PC-3 (cell line): ENCODE measurements at regions not wholly inside any gene's neighbourhood (a gene's known extent, or its start where the extent isn't known, plus 50 kb on each side); places are given as distances from the start of the nearest gene placed in this dataset.

ENCODE experiments used
- ATAC-seq: fragments of 200-7000 bp; cut with Tn5 transposase; 2 replicates; pipeline ENCODE4 v1.9.1; 2020; ENCODE audit warnings: mild to moderate bottlenecking, moderate library complexity
- BruUV-seq: library from RNA; stranded (reverse); fragments of 400-500 nt; replicated peaks from 2 replicates; lab custom pipeline; 2021; lab: Mats Ljungman, UMichigan
- CTCF ChIA-PET: fragments of 300-600 bp; sonication (Branson Sonifier 250); formaldehyde crosslinking; loops from one replicate; lab custom pipeline; 2022; ENCODE audit warnings: antibody characterized with exemption; lab: Charles Lee
- POLR2A ChIA-PET: fragments of 300-600 bp; sonication (Branson Sonifier 250); formaldehyde crosslinking; loops from one replicate; lab custom pipeline; 2022; ENCODE audit warnings: antibody characterized with exemption; ENCODE audit not compliant: unreplicated experiment; lab: Charles Lee
- DNase-seq: peaks from one replicate; pipeline ENCODE4 v3.0.0-alpha.2; 2015
- H2AFZ ChIP-seq: fragments of 300-600 bp; sonication (generic); 2 replicates; pipeline ENCODE4 v1.6.0; 2016; ENCODE audit warnings: antibody characterized with exemption, low read length
- H3F3A ChIP-seq: fragments of 300-600 bp; sonication (generic); one replicate; pipeline ENCODE4 v1.6.0; 2017; ENCODE audit warnings: antibody characterized with exemption, low read length, control low read depth, mild to moderate bottlenecking; ENCODE audit not compliant: unreplicated experiment
- H3K27ac ChIP-seq: fragments of 300-600 bp; sonication (generic); 2 replicates; pipeline ENCODE4 v1.5.1; 2016; ENCODE audit warnings: mild to moderate bottlenecking, low read length
- H3K27me3 ChIP-seq: fragments of 300-600 bp; sonication (generic); 2 replicates; pipeline ENCODE4 v1.6.1; 2016; ENCODE audit warnings: low read length, mixed read lengths
- H3K36me3 ChIP-seq: fragments of 300-600 bp; sonication (generic); 2 replicates; pipeline ENCODE4 v1.6.1; 2016; ENCODE audit warnings: low read depth, mixed run types, low read length, mixed read lengths
- H3K4me1 ChIP-seq: fragments of 300-600 bp; sonication (generic); 2 replicates; pipeline ENCODE4 v1.5.1; 2016; ENCODE audit warnings: low read length; ENCODE audit not compliant: insufficient read depth
- H3K4me2 ChIP-seq: fragments of 300-600 bp; sonication (generic); 2 replicates; pipeline ENCODE4 v1.6.0; 2016; ENCODE audit warnings: low read length
- H3K4me3 ChIP-seq: fragments of 300-600 bp; sonication (generic); 2 replicates; pipeline ENCODE4 v1.5.1; 2016; ENCODE audit warnings: mild to moderate bottlenecking, low read length, mixed read lengths
- H3K79me2 ChIP-seq: fragments of 300-600 bp; sonication (generic); 2 replicates; pipeline ENCODE4 v1.6.1; 2017; ENCODE audit warnings: low read length, mixed read lengths
- H3K9ac ChIP-seq: fragments of 300-600 bp; sonication (generic); 2 replicates; pipeline ENCODE4 v1.6.0; 2016; ENCODE audit warnings: mild to moderate bottlenecking, low read length
- H3K9me2 ChIP-seq: fragments of 300-600 bp; sonication (generic); replicated peaks from 2 replicates; pipeline ENCODE4 v1.6.1; 2016; ENCODE audit warnings: mixed run types, low read length, mixed read lengths
- H3K9me3 ChIP-seq: fragments of 300-600 bp; sonication (generic); 2 replicates; pipeline ENCODE4 v1.6.1; 2016; ENCODE audit warnings: low read length, mixed read lengths
- H4K20me1 ChIP-seq: fragments of 300-600 bp; sonication (generic); 2 replicates; pipeline ENCODE4 v1.6.1; 2016; ENCODE audit warnings: low read length, mixed read lengths
- EZH2 ChIP-seq: fragments of 300-600 bp; sonication (generic); IDR thresholded peaks from one replicate; pipeline ENCODE4 v1.6.1; 2017; ENCODE audit warnings: antibody characterized with exemption, mild to moderate bottlenecking, low read length; ENCODE audit not compliant: unreplicated experiment
- EZH2phosphoT487 ChIP-seq: fragments of 300-600 bp; sonication (generic); IDR thresholded peaks from 2 replicates; pipeline ENCODE4 v1.6.1; 2018; ENCODE audit warnings: mild to moderate bottlenecking, antibody characterized with exemption, low read length, borderline replicate concordance
- intact Hi-C: fragments of 100-400 bp; cut with micrococcal nuclease; formaldehyde crosslinking; loops from 2 replicates; pipeline ENCODE4 v1.9.0; 2023
- TF ChIP-seq, protein P1 (sequence below): fragments of 300-600 bp; sonication (generic); conservative IDR thresholded peaks from 2 replicates; pipeline ENCODE4 v1.5.1; 2017; ENCODE audit warnings: antibody characterized with exemption, low read depth, mild to moderate bottlenecking, low read length

DNA sequence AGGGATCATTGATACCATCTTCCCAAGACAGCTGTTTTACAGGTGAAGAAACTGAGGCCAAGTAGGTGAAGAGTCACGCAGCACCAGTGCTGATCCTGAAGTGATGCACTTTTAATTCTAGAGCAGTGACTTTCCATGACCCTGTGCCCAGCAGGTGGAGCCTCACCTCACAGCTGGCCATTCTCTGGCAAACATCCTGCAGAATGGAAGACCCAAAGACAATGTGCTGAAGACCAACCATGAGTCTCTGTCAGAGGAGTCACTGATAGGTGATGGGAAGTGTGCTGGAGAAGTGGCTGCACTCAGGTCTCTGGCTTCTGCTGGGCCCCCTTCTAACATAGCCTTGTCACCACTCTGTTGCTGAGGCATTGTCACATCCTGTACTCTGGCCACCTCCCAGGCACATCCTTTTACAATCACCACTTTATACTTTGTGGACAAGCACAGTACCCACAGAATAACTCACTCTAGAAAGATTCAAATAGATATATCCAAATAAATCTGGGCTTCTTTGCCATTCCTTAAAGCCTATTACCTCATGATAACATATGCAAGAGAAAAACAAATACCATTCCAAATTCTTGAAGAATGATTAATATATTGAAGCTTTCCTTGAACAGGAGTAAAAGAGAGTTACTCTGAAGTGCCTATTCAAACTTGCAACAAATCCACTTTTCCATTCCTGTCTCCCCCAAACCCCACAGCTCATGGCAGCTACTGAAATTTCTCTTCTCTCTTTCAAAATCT is 64.1 kb upstream of the SCOC start:
- peaks cover 18% of the 10 kb centered on the region for H3K4me1 ChIP-seq
- BruUV-seq, result no TSS peak
- POLR2A ChIA-PET, result no interaction called here
- ATAC-seq (peak; percentile 50), DNase-seq (peak; percentile 24)
- no peaks in the 10 kb centered on the region for H3K79me2 ChIP-seq
- no peaks in the 10 kb centered on the region for H3K9me2 ChIP-seq
- H3K9me3 ChIP-seq, result no peaks in the 10 kb centered on the region
- no peaks in the 10 kb centered on the region for H3F3A ChIP-seq
- H3K27ac ChIP-seq, result no peak overlapping the region
- CTCF ChIA-PET, result no interaction called here
- H3K36me3 ChIP-seq, result no peaks in the 10 kb centered on the region
- H2AFZ ChIP-seq, result no peak overlapping the region
- intact Hi-C loops, result no loop called here
- no peaks in the 10 kb centered on the region for H3K27me3 ChIP-seq
- no peak for TF ChIP-seq EZH2phosphoT487
- TF ChIP-seq, protein P1, sequence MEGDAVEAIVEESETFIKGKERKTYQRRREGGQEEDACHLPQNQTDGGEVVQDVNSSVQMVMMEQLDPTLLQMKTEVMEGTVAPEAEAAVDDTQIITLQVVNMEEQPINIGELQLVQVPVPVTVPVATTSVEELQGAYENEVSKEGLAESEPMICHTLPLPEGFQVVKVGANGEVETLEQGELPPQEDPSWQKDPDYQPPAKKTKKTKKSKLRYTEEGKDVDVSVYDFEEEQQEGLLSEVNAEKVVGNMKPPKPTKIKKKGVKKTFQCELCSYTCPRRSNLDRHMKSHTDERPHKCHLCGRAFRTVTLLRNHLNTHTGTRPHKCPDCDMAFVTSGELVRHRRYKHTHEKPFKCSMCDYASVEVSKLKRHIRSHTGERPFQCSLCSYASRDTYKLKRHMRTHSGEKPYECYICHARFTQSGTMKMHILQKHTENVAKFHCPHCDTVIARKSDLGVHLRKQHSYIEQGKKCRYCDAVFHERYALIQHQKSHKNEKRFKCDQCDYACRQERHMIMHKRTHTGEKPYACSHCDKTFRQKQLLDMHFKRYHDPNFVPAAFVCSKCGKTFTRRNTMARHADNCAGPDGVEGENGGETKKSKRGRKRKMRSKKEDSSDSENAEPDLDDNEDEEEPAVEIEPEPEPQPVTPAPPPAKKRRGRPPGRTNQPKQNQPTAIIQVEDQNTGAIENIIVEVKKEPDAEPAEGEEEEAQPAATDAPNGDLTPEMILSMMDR, result peak; percentile 34
- no peak for TF ChIP-seq EZH2
- H3K4me3 ChIP-seq, result no peak overlapping the region
- no peak overlapping the region for H3K9ac ChIP-seq
- no peak overlapping the region for H3K4me2 ChIP-seq
- H4K20me1 ChIP-seq, result no peaks in the 10 kb centered on the region

DNA sequence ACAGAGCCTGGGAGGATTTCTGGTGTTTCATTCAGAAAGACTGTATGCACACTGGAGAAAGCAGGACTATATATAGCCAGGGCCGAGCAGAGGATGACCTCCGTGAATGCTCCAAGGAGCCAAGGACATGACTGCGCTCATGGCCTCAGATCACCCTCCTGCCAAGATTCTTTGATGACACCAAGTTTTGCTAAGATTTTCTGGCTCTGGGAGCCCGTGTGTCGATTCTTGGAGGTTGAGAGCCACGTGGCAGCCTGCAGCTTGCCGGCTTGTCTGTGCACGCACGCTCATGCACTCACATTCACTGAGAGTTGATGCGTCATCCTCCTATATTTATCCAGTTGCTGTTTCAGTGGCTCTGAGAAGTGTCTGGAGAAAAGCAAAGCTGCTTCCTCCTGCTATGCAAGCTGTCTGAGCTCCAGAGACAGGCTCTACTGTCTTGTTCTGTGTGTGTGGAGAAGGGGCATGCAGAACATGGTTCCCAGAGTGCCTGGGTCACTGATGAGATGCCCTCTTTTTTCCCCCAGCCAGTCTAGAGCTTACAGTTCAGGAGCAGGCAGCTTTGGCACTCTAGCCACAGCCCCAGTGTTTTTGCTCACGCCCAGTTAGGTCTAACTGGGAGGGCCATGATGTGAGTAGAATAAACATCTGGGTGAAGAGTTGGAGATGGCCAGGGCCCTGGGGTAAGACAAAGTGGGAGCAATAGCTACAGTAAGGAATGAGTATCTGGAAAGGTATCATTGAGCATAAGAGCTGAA is 64.9 kb upstream of the SCOC start:
- Histone ChIP-seq H3K79me2 (no peaks in the 10 kb centered on the region), H4K20me1 (no peaks in the 10 kb centered on the region), H3K4me1 (peaks cover 18% of the 10 kb centered on the region), H3K27ac (no peak overlapping the region), H3K4me2 (no peak overlapping the region), H3K36me3 (no peaks in the 10 kb centered on the region), H3K4me3 (no peak overlapping the region), H3K9me2 (no peaks in the 10 kb centered on the region), H2AFZ (no peak overlapping the region), H3F3A (no peaks in the 10 kb centered on the region), H3K9me3 (no peaks in the 10 kb centered on the region), H3K9ac (no peak overlapping the region), H3K27me3 (no peaks in the 10 kb centered on the region)
- ATAC-seq, result no peak
- no peak for DNase-seq
- no peak for TF ChIP-seq EZH2phosphoT487
- no peak for TF ChIP-seq EZH2
- TF ChIP-seq, protein P1, result no peak
- CTCF ChIA-PET, result no interaction called here
- intact Hi-C loops, result no loop called here
- POLR2A ChIA-PET, result no interaction called here
- BruUV-seq, result no TSS peak
